GM12864 (cell line): ENCODE measurements at regions not wholly inside any gene's neighbourhood (a gene's known extent, or its start where the extent isn't known, plus 50 kb on each side); places are given as distances from the start of the nearest gene placed in this dataset.

Experiments
- DNase-seq: peaks from one replicate; pipeline ENCODE4 v3.0.0-alpha.2; 2011; ENCODE audit warnings: low read depth
- H3K4me3 ChIP-seq: 2 replicates; pipeline ENCODE4 v1.5.1; 2011; ENCODE audit warnings: mild to moderate bottlenecking, low read depth, low read length, control low read depth
- TF ChIP-seq, protein P1 (sequence below): IDR thresholded peaks from 2 replicates; pipeline ENCODE4 v1.5.1; 2011; ENCODE audit warnings: low read depth, mild to moderate bottlenecking, moderate library complexity, low read length, control low read depth, inconsistent platforms; ENCODE audit errors: missing control alignments

GRCh38 chrX:39764441-39764914 is 333.3 kb downstream of the BCOR start:
- no peak overlapping the region for H3K4me3 ChIP-seq
- TF ChIP-seq, protein P1, sequence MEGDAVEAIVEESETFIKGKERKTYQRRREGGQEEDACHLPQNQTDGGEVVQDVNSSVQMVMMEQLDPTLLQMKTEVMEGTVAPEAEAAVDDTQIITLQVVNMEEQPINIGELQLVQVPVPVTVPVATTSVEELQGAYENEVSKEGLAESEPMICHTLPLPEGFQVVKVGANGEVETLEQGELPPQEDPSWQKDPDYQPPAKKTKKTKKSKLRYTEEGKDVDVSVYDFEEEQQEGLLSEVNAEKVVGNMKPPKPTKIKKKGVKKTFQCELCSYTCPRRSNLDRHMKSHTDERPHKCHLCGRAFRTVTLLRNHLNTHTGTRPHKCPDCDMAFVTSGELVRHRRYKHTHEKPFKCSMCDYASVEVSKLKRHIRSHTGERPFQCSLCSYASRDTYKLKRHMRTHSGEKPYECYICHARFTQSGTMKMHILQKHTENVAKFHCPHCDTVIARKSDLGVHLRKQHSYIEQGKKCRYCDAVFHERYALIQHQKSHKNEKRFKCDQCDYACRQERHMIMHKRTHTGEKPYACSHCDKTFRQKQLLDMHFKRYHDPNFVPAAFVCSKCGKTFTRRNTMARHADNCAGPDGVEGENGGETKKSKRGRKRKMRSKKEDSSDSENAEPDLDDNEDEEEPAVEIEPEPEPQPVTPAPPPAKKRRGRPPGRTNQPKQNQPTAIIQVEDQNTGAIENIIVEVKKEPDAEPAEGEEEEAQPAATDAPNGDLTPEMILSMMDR = no peak
- no peak for DNase-seq

GRCh38 chrX:39765327-39765726 is 332.4 kb downstream of the BCOR start:
- TF ChIP-seq, protein P1 = no peak
- no peak for DNase-seq
- H3K4me3 ChIP-seq = no peak overlapping the region

GRCh38 chrX:39766085-39766726 is 331.6 kb downstream of the BCOR start:
- TF ChIP-seq, protein P1 = no peak
- no peak for DNase-seq
- H3K4me3 ChIP-seq = no peak overlapping the region

DNA sequence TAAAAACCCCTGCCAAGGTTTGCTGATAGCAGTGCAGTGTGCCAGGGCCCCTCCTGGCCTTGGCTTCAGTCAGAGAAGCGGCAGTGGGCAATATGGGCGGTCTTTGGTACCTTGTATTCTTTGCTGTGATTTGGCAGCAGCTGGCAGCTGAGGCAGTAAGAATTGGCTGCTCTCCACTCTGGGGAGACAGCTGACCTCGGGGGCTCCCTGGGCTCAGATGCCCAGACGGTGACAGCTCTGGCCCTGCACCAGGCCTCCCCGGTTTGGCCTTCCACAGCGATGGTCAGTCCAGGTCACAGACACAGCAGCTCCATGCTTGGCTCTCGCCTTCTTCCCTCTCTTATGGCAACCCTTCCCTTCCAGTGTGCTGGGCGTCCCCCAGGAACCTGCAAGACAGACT is 330.9 kb downstream of the BCOR start:
- DNase-seq = no peak
- TF ChIP-seq, protein P1 = no peak
- no peak overlapping the region for H3K4me3 ChIP-seq

DNA sequence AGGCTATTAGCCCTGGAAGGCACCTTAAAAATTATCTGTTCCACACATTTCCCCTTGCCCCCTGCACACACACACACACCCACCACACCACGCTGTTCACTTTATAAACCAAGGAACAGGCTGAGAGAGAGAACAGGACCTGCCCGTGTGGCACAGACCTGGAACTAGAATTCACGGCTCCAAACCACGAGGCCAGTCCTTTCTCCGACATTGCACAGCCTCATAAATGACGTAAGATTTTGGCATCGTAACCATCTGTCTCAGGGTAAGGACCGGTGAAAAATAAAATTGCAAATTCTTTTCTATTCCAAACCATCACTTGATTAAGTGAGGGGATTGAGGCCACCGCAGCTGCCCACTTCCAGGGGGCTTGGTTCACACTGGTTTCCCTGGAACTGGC is 330.3 kb downstream of the BCOR start:
- DNase-seq = no peak
- no peak overlapping the region for H3K4me3 ChIP-seq
- TF ChIP-seq, protein P1 = no peak

GRCh38 chrX:39769748-39770147 is 328.0 kb downstream of the BCOR start:
- no peak for DNase-seq
- no peak overlapping the region for H3K4me3 ChIP-seq
- TF ChIP-seq, protein P1 = no peak

GRCh38 chrX:39771089-39771488 is 326.7 kb downstream of the BCOR start:
- DNase-seq = no peak
- TF ChIP-seq, protein P1 = no peak
- H3K4me3 ChIP-seq = no peak overlapping the region
